LNCaP clone FGC (cell line): ENCODE measurements at regions not wholly inside any gene's neighbourhood (a gene's known extent, or its start where the extent isn't known, plus 50 kb on each side); places are given as distances from the start of the nearest gene placed in this dataset.

Experiments
- DNase-seq: peaks from one replicate; pipeline ENCODE4 v3.0.0-alpha.2; 2011; ENCODE audit warnings: low read depth
- H3K4me3 ChIP-seq: 2 replicates; pipeline ENCODE4 v1.5.1; 2011; ENCODE audit warnings: mild to moderate bottlenecking, low read depth, low read length, control low read depth
- CTCF ChIP-seq: IDR thresholded peaks from 2 replicates; pipeline ENCODE4 v1.5.1; 2012; ENCODE audit warnings: mild to moderate bottlenecking; ENCODE audit not compliant: control insufficient read depth, insufficient read depth; ENCODE audit errors: extremely low read depth

- no peak for TF ChIP-seq CTCF
- H3K4me3 ChIP-seq = no peak overlapping the region
- DNase-seq = no peak
Measured at GRCh38 chr19:28196101-28196500, 1016.9 kb downstream of the UQCRFS1 start.

- no peak for DNase-seq
- no peak overlapping the region for H3K4me3 ChIP-seq
- TF ChIP-seq CTCF = no peak
Measured at GRCh38 chr19:28185646-28186045, 1027.3 kb downstream of the UQCRFS1 start.

GRCh38 chr19:28184997-28185396 lies 1028.0 kb downstream of the UQCRFS1 start:
- no peak overlapping the region for H3K4me3 ChIP-seq
- no peak for DNase-seq
- no peak for TF ChIP-seq CTCF

GRCh38 chr19:28176193-28176592 lies 1036.8 kb downstream of the UQCRFS1 start:
- DNase-seq = no peak
- H3K4me3 ChIP-seq = no peak overlapping the region
- no peak for TF ChIP-seq CTCF

- no peak overlapping the region for H3K4me3 ChIP-seq
- no peak for TF ChIP-seq CTCF
- no peak for DNase-seq
Measured at GRCh38 chr19:28171983-28172382, 1041.0 kb downstream of the UQCRFS1 start.

- no peak overlapping the region for H3K4me3 ChIP-seq
- no peak for DNase-seq
- no peak for TF ChIP-seq CTCF
Measured at GRCh38 chr19:28170066-28170465, 1042.9 kb downstream of the UQCRFS1 start.

GRCh38 chr19:28169168-28169887 lies 1043.6 kb downstream of the UQCRFS1 start:
- no peak for TF ChIP-seq CTCF
- H3K4me3 ChIP-seq = no peak overlapping the region
- DNase-seq = no peak
